ENCODE measurements at regions not wholly inside any gene's neighbourhood (a gene's known extent, or its start where the extent isn't known, plus 50 kb on each side); places are given as distances from the start of the nearest gene placed in this dataset.

DNA sequence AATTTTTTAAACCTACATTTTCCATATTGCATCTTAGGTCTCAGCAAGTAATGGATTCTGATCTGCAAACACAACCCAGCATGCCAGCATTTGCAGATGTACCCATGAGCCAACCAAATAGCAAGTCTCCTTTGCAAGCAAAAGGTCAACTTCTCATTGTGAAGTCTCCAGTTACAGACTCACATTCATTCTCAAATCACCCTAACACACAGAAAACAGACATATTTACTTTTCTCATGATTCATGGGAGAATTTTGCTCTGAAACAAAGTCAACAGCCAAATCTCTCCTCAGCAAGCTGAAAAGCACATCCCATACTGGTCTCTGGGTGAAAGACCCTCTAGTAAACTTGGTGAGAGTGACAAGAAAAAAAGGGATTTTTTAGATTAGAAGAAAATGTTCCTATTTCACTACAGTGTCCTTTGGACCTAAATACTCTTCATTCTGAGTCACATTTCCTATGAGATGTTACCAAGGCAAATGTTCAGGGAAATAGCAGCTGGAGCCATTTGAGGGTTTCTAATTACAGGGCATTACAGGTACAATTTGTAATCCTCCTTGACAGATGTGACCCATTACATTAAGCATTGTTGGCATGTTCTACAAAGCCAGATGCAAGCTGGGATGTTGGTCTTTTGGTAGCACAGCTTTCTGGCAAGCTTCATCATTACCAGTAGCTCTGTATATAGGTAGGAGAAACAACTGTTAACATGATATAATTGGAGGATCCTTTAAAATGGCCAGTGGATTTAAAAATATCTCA lies 383.3 kb downstream of the SMARCA1 start:
- intact Hi-C loops (cut with DNase I; ENCODE audit: low total_unique reads): no loop called here
- no peak for ATAC-seq

DNA sequence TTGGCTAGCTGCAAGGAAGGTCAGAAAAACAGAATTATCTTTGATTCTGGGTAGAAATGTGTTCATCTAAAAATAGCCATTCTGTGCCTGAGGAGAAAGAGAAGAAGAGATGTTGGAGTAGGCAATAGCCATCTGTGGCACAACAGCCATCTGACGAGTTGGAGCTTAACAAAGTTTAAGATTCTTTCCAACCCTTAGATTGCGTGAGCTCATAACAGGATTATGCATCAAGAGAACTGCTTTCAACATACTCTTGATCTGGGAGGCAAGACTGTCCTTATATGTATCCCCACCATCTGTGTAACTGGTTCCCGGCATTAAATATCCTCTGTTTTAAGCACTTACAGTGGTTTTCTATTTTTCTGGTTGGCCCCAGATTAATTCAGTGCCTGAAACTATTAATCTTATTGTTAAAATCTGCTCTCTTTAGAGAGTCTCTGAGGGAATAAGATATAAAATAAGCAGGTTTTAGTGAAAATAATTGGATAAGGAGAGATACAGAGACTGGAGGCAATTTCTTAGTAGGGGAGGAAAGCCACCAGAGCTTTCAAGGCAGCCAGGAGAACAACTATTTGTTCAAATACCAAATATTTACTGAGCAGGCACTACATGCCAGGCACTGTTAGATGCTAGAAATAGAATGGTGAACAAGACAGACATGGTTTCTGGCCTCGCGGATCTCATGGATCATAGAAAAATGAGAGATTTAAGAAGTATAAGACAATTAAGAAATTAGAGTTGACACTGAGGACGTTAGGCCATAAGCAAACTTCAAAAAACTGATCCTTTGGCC lies 398.0 kb downstream of the SMARCA1 start:
- Histone ChIP-seq H3K4me1 (no peaks in the 10 kb centered on the region), H3K27ac (no peak overlapping the region), H3K27me3 (no peaks in the 10 kb centered on the region), H3K9me3 (no peaks in the 10 kb centered on the region), H3K4me3 (no peak overlapping the region), H3K36me3 (no peaks in the 10 kb centered on the region)
- in situ Hi-C loops (cut with MboI; ENCODE audit: low sequenced_read_pairs in 4 of 4): no loop called here
- TF ChIP-seq, protein P1, sequence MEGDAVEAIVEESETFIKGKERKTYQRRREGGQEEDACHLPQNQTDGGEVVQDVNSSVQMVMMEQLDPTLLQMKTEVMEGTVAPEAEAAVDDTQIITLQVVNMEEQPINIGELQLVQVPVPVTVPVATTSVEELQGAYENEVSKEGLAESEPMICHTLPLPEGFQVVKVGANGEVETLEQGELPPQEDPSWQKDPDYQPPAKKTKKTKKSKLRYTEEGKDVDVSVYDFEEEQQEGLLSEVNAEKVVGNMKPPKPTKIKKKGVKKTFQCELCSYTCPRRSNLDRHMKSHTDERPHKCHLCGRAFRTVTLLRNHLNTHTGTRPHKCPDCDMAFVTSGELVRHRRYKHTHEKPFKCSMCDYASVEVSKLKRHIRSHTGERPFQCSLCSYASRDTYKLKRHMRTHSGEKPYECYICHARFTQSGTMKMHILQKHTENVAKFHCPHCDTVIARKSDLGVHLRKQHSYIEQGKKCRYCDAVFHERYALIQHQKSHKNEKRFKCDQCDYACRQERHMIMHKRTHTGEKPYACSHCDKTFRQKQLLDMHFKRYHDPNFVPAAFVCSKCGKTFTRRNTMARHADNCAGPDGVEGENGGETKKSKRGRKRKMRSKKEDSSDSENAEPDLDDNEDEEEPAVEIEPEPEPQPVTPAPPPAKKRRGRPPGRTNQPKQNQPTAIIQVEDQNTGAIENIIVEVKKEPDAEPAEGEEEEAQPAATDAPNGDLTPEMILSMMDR (IDR thresholded peaks at IDR 0.05 in 4 of 5, conservative IDR thresholded peaks at IDR 0.05 in 1 of 5): no peak
- TF ChIP-seq POLR2A (IDR thresholded peaks at IDR 0.05): no peak
- intact Hi-C loops (cut with DNase I; ENCODE audit: low total_unique reads): no loop called here
- ATAC-seq (no peak), DNase-seq (no peak)

More for the DNA sequence above, 383.3 kb downstream of the SMARCA1 start:
- no peak for DNase-seq
- in situ Hi-C loops (cut with MboI; ENCODE audit: low sequenced_read_pairs in 4 of 4): no loop called here
- Histone ChIP-seq H3K9me3 (no peaks in the 10 kb centered on the region), H3K36me3 (no peaks in the 10 kb centered on the region), H3K27me3 (no peaks in the 10 kb centered on the region), H3K27ac (no peak overlapping the region), H3K4me1 (no peaks in the 10 kb centered on the region), H3K4me3 (no peak overlapping the region)
- TF ChIP-seq POLR2A (IDR thresholded peaks at IDR 0.05): no peak

DNA sequence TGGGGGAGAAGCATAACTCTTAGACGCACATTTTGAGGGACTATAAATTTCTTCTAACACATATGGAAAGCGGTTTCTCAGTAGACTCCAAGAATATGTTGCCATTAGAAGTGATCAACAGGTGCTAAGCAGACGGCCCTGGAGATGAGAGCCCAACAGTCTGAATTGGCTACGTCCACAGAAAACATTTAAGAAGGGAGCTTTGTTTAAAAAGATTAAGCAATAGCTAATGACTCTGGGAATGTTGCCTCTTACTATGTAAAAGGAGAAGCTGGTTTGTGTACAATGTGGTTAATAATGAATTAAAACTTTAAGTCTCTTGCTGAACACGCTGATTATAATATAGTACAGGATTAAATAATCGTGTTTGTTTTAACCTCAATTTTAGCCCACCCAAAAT lies 399.5 kb downstream of the SMARCA1 start:
- no peak overlapping the region for H3K27ac ChIP-seq
- ATAC-seq (no peak), DNase-seq (no peak)
- no peaks in the 10 kb centered on the region for H3K27me3 ChIP-seq
- intact Hi-C loops (cut with DNase I; ENCODE audit: low total_unique reads): no loop called here
- no peaks in the 10 kb centered on the region for H3K4me1 ChIP-seq
- H3K36me3 ChIP-seq: no peaks in the 10 kb centered on the region
- H3K4me3 ChIP-seq: no peak overlapping the region
- in situ Hi-C loops (cut with MboI; ENCODE audit: low sequenced_read_pairs in 4 of 4): no loop called here
- no peak for TF ChIP-seq POLR2A (IDR thresholded peaks at IDR 0.05)
- TF ChIP-seq, protein P1 (IDR thresholded peaks at IDR 0.05 in 4 of 5, conservative IDR thresholded peaks at IDR 0.05 in 1 of 5): no peak
- H3K9me3 ChIP-seq: no peaks in the 10 kb centered on the region

DNA sequence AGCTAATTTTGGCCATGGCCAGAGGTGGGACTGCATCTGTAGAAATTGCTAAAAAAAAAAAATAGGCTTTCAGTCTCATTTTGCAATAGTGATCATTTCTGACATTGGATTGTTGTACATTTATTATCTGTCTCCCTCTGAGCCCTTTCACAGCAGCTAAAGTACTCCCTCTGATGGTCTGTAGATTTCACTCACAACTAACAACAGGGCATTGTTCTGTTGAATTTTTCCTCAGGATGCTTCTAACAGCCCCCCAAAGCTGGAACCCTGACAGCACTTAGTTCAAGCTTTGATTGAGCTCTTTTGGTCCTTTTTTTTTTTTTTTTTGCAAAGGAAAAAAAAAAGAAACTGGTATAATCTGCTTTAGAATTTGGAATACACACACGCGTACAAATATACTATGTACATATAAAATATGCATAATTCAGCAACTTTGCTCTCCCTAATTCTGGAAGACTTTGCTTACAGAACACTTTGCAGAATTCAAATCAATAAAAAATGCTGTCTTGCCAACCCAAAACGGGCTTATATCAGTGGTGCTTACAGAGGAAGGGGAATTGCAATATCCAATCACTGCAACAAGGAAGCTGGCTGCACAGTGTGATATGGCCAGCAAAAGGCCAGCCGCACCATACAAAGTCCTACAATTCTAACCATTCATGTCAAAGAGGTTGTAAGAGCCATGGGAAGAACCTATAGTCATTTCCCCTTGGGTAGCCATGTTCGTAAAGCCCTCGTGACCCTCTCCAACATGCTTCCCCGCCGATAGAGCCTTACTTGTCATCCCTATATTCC lies 406.4 kb downstream of the SMARCA1 start:
- ATAC-seq (no peak), DNase-seq (no peak)
- H3K4me1 ChIP-seq: no peaks in the 10 kb centered on the region
- H3K27ac ChIP-seq: no peak overlapping the region
- TF ChIP-seq, protein P1 (IDR thresholded peaks at IDR 0.05 in 4 of 5, conservative IDR thresholded peaks at IDR 0.05 in 1 of 5): no peak
- no peak for TF ChIP-seq POLR2A (IDR thresholded peaks at IDR 0.05)
- no peaks in the 10 kb centered on the region for H3K27me3 ChIP-seq
- H3K9me3 ChIP-seq: no peaks in the 10 kb centered on the region
- no peak overlapping the region for H3K4me3 ChIP-seq
- no peaks in the 10 kb centered on the region for H3K36me3 ChIP-seq
- intact Hi-C loops (cut with DNase I; ENCODE audit: low total_unique reads): no loop called here
- in situ Hi-C loops (cut with MboI; ENCODE audit: low sequenced_read_pairs in 4 of 4): no loop called here

DNA sequence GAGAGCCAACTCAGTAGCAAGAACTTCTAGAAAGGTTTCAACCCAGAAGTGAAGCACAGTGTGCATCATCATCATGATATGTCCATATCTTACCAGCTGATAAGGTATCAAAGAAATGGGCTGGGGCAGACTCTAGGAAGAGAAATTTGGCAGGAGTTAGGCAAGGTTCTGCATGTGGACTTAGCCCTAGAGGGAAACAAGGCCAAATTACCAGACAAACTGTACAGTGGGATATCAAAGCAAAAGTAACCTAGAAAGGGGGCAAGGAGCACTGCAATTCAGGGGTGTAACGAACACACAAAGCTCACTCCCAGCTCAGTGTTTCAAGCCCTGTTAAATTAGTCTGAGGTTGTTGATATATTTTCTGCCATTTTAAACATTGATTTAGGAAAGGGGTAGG lies 407.4 kb downstream of the SMARCA1 start:
- TF ChIP-seq POLR2A (IDR thresholded peaks at IDR 0.05): no peak
- in situ Hi-C loops (cut with MboI; ENCODE audit: low sequenced_read_pairs in 4 of 4) (no loop called here), intact Hi-C loops (cut with DNase I; ENCODE audit: low total_unique reads) (no loop called here)
- no peaks in the 10 kb centered on the region for H3K9me3 ChIP-seq
- H3K27me3 ChIP-seq: no peaks in the 10 kb centered on the region
- no peak overlapping the region for H3K27ac ChIP-seq
- no peak for DNase-seq
- no peaks in the 10 kb centered on the region for H3K4me1 ChIP-seq
- ATAC-seq: no peak
- H3K36me3 ChIP-seq: no peaks in the 10 kb centered on the region
- H3K4me3 ChIP-seq: no peak overlapping the region
